Heart right ventricle (tissue), 16 donors: ENCODE measurements at regions not wholly inside any gene's neighbourhood (a gene's known extent, or its start where the extent isn't known, plus 50 kb on each side); places are given as distances from the start of the nearest gene placed in this dataset.

Source experiments
- ATAC-seq, 8 donors: fragments of 200-7000 bp; cut with Tn5 transposase; one replicate each; pipeline ENCODE4 v1.9.1; 2020; ENCODE audit warnings: mild to moderate bottlenecking in 8 of 8, moderate library complexity in 8 of 8, moderate number of reproducible peaks in 1 of 8
- DNase-seq, 2 donors: peaks; one replicate each; pipeline ENCODE4 v3.0.0-alpha.2; 2020
- H3K27ac ChIP-seq, 10 donors: fragments of 200-600 bp; sonication (generic) in 2 of 10; one replicate each; pipeline versions ENCODE4 v1.5.0 to v1.8.0; 2020 to 2022; ENCODE audit warnings: mild to moderate bottlenecking in 3 of 10
- H3K27me3 ChIP-seq, 7 donors: fragments of 200-600 bp; one replicate each; pipeline ENCODE4 v1.8.0; 2021 to 2022; ENCODE audit warnings: mild to moderate bottlenecking in 2 of 7
- H3K36me3 ChIP-seq, 9 donors: fragments of 200-600 bp; sonication (generic) in 1 of 9; one replicate each; pipeline versions ENCODE4 v1.5.0 to v1.8.0; 2020 to 2022; ENCODE audit warnings: mild to moderate bottlenecking in 2 of 9
- H3K4me1 ChIP-seq, 9 donors: fragments of 200-600 bp; sonication (generic) in 1 of 9; one replicate each; pipeline versions ENCODE4 v1.5.0 to v1.8.0; 2020 to 2022; ENCODE audit warnings: mild to moderate bottlenecking in 4 of 9
- H3K4me3 ChIP-seq, 10 donors: fragments of 200-600 bp; sonication (generic) in 2 of 10; one replicate each; pipeline versions ENCODE4 v1.5.0 to v1.8.0; 2020 to 2022; ENCODE audit warnings: mild to moderate bottlenecking in 7 of 10, moderate library complexity in 2 of 10
- H3K9me3 ChIP-seq, 11 donors: fragments of 200-600 bp in 10 of 11; sonication (generic) in 2 of 11; one replicate each; pipeline versions ENCODE4 v1.5.0 to v1.8.0; 2013 to 2022; ENCODE audit warnings: mild to moderate bottlenecking in 2 of 11, control low read depth in 1 of 11, moderate library complexity in 1 of 11
- WGBS, 2 donors: extraction: QIAGEN DNeasy Blood & Tissue Kit; methylation state at CpG; one replicate each; pipeline ENCODE4 v1.1.7; 2013; ENCODE audit warnings: inconsistent platforms in 1 of 2; 5-methylcytosine and 5-hydroxymethylcytosine counted together
- intact Hi-C, 10 donors: fragments of 100-400 bp; cut with DNase I; formaldehyde crosslinking; loops; one replicate each; pipeline versions ENCODE4 v1.11.1 to v1.14.2; 2022
- TF ChIP-seq, protein P1 (sequence below), 9 donors: fragments of 200-600 bp; sonication (generic) in 2 of 9; IDR thresholded peaks; one replicate each; pipeline versions ENCODE4 v1.5.0 to v1.8.0; 2021 to 2022; ENCODE audit warnings: antibody characterized with exemption in 9 of 9, mild to moderate bottlenecking in 5 of 9, moderate library complexity in 1 of 9
- donor health status: Arrhythmogenic right ventricular cardiomyopathy.
- donor health status: ischemic (EF 13 %, LVEDD 7.1; RV severe dilation, severe dysfunction).
- donor health status: healthy with polysubstance abuse.
- donor health status: DM: no; HTN: yes; CAD: no.
- donor health status: DM: no; HTN: no; CAD: no.
- donor health status: ischemic (EF 25% LVEDD 6.9; RV normal size, moderate dysfunction).
- donor health status: ischemic (EF 25% LVEDD 5.7; RV mildly dilated, moderate dysfunction).
- donor health status: healthy.
- donor health status: DM: yes; HTN: yes; CAD: no.
- donor health status: Ischemic cardiomyopathy.
- donor health status: ischemic (EF 35%, LVEDD 5.7; RV mildly dilated, moderate dysfunction).
- donor health status: nonischemic (EF 11% LVEDD 7.7; RV severe dilation, severe dysfunction).
- donor health status: DM: yes; HTN: yes; CAD: no.
- donor health status: PGD.
- donor health status: ischemic (EF 29% LVEDD 5.4; RV normal size, mild dysfunction).
- donor health status: nonischemic (EF 23%, LVEDD 6.1; RV moderate dilation, normal function).

DNA sequence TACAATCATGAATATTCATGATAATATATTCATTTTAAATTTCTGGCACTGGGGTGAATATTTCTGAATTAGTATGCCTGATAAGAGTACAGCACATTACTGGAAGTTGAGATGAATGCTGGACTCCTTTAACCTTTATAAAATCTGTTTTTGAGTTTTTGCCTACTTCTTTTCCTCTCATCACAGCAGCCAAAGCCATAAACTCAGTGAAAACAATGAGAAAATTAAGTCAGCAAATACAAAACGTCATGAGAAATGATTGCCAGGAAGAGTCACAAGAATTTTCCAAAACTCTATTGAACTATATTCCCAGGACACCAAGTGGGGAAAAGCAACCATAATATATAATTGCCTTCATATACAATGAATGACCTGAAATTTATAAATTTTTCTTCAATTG, 837.6 kb downstream of the TBC1D32 start:
- TF ChIP-seq, protein P1, sequence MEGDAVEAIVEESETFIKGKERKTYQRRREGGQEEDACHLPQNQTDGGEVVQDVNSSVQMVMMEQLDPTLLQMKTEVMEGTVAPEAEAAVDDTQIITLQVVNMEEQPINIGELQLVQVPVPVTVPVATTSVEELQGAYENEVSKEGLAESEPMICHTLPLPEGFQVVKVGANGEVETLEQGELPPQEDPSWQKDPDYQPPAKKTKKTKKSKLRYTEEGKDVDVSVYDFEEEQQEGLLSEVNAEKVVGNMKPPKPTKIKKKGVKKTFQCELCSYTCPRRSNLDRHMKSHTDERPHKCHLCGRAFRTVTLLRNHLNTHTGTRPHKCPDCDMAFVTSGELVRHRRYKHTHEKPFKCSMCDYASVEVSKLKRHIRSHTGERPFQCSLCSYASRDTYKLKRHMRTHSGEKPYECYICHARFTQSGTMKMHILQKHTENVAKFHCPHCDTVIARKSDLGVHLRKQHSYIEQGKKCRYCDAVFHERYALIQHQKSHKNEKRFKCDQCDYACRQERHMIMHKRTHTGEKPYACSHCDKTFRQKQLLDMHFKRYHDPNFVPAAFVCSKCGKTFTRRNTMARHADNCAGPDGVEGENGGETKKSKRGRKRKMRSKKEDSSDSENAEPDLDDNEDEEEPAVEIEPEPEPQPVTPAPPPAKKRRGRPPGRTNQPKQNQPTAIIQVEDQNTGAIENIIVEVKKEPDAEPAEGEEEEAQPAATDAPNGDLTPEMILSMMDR (IDR thresholded peaks at IDR 0.05) = no peak
- H3K4me1 ChIP-seq = no peaks in the 10 kb centered on the region
- DNase-seq = no peak

DNA sequence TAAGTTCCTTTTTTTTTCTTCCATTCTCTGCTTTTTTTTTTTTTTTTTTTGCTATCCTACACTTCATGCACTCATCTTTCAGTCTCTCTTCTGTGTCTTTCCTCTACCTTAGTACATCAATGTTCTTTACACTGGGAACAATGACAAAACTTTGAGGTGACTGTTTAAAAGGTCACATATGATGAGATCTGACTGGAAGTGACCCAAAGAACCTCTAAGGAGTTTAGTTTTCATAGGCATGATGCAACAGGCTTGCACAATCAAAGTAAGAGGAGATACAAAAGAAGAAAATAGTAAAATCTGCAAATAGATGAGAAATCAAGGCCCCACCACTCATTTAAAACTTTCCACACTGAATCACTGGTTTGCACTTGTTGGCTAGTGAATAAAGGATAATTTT, 840.8 kb downstream of the TBC1D32 start:
- DNase-seq = no peak
- no peak overlapping the region for H3K4me3 ChIP-seq
- no peaks in the 10 kb centered on the region for H3K36me3 ChIP-seq
- intact Hi-C loops = no loop called here
- TF ChIP-seq, protein P1 (IDR thresholded peaks at IDR 0.05) = no peak
- H3K27ac ChIP-seq = no peak overlapping the region
- peak in 1 of 8 donors; percentile 33 for ATAC-seq
- no peaks in the 10 kb centered on the region for H3K4me1 ChIP-seq
- no peaks in the 10 kb centered on the region for H3K9me3 ChIP-seq
- H3K27me3 ChIP-seq = no peaks in the 10 kb centered on the region

More for the DNA sequence above, 837.6 kb downstream of the TBC1D32 start:
- intact Hi-C loops = no loop called here
- ATAC-seq = no peak
- Histone ChIP-seq H3K27me3 (no peaks in the 10 kb centered on the region), H3K27ac (no peak overlapping the region), H3K9me3 (no peaks in the 10 kb centered on the region), H3K4me3 (no peak overlapping the region), H3K36me3 (no peaks in the 10 kb centered on the region)
- WGBS, 2 donors = 23 to 25% methylated on average over 1 of the region's 1 CpG

DNA sequence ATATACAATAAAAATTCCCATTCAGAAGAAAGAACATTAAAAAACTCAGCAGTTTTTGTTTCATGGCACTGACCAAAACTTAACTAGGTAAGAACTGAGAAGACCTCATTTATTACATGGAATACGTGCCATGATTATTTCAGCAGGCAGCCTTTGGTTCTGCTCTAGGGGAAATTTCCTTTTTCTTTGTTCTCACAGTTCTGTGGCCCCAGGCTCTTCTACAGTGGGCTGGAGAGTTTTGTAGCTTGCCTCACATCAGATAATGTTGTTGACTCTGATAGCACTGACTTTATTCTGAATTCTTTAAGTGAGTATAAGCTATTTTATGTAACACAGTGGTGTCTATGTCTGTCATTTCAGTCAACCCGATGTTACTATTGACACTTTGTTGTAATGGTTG, 844.3 kb downstream of the TBC1D32 start:
- ATAC-seq (no peak), DNase-seq (no peak)
- no peaks in the 10 kb centered on the region for H3K36me3 ChIP-seq
- 79 to 82% methylated on average over 2 of the region's 2 CpGs for WGBS, 2 donors
- H3K4me3 ChIP-seq = no peak overlapping the region
- intact Hi-C loops = no loop called here
- TF ChIP-seq, protein P1 (IDR thresholded peaks at IDR 0.05) = no peak
- H3K27me3 ChIP-seq = no peaks in the 10 kb centered on the region
- H3K27ac ChIP-seq = no peak overlapping the region
- no peaks in the 10 kb centered on the region for H3K9me3 ChIP-seq
- H3K4me1 ChIP-seq = no peaks in the 10 kb centered on the region

DNA sequence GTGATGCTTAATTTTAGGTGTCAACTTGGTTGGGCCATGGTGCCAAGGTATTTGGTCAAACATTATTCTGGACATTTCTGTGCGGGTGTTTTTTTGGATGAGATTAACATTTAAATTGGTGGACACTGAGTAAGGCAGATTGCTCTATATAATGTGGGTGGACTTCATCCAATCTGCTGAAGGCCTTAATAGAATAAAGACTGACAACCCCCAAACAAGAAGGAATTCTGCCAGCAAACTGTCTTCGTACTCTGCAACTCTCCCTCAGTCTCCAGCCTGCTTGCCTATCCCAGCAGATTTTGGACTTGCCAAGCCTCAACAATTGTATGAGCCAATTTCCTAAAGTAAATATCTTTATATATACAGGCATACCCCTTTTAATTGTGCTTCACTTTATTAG, 850.1 kb downstream of the TBC1D32 start:
- H3K36me3 ChIP-seq = no peaks in the 10 kb centered on the region
- no peak overlapping the region for H3K4me3 ChIP-seq
- WGBS, 2 donors = 79 to 86% methylated on average over 2 of the region's 2 CpGs
- no peaks in the 10 kb centered on the region for H3K4me1 ChIP-seq
- ATAC-seq (no peak), DNase-seq (no peak)
- TF ChIP-seq, protein P1 (IDR thresholded peaks at IDR 0.05) = no peak
- H3K9me3 ChIP-seq = peaks cover 0 to 19% (median 9%) of the 10 kb centered on the region in 11 donors
- no peak overlapping the region for H3K27ac ChIP-seq
- intact Hi-C loops = no loop called here
- no peaks in the 10 kb centered on the region for H3K27me3 ChIP-seq

DNA sequence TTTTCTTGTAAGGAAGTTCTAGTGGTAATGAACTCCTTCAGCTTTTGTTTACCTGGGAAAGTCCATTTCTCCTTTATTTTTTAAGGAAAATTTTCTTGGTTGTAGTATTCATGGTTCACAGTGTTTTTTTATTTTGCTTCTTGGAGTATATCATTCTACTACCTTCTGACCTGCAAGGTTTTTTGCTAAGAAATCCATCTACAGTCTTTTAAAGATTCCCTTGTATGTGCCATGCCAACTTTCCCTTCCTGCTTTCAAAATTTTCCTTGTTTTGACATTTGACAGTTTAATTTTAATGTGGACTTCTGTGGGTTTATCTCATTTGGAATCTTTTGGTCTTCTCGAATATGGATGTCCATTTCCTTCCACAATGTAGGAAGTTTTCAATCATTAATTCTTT, 855.6 kb downstream of the TBC1D32 start:
- ATAC-seq (no peak), DNase-seq (no peak)
- no peak overlapping the region for H3K27ac ChIP-seq
- TF ChIP-seq, protein P1 (IDR thresholded peaks at IDR 0.05) = no peak
- 49 to 57% methylated on average over 1 of the region's 1 CpG for WGBS, 2 donors
- peaks cover 0 to 47% (median 20%) of the 10 kb centered on the region in 11 donors for H3K9me3 ChIP-seq
- no peaks in the 10 kb centered on the region for H3K36me3 ChIP-seq
- H3K27me3 ChIP-seq = no peaks in the 10 kb centered on the region
- intact Hi-C loops = no loop called here
- no peaks in the 10 kb centered on the region for H3K4me1 ChIP-seq
- H3K4me3 ChIP-seq = no peak overlapping the region
